Endothelial cell of umbilical vein (primary cell): ENCODE measurements at regions not wholly inside any gene's neighbourhood (a gene's known extent, or its start where the extent isn't known, plus 50 kb on each side); places are given as distances from the start of the nearest gene placed in this dataset.

Source experiments
- BruUV-seq: library from RNA; stranded (reverse); fragments of 400-500 nt; replicated peaks from 2 replicates; lab custom pipeline; 2021; lab: Mats Ljungman, UMichigan
- CTCF ChIA-PET: fragments of 300-600, 350-600 bp; sonication (Branson Sonifier 250); formaldehyde crosslinking; loops from one replicate; lab custom pipeline; 2021; ENCODE audit warnings: antibody characterized with exemption, inconsistent platforms; lab: Charles Lee
- POLR2A ChIA-PET: fragments of 300-600, 350-600 bp; sonication (Branson Sonifier 250); formaldehyde crosslinking; loops from one replicate; lab custom pipeline; 2021; ENCODE audit warnings: antibody characterized with exemption, inconsistent platforms; lab: Charles Lee
- DNase-seq: peaks from one replicate; pipeline ENCODE4 v3.0.0-alpha.2; 2011; ENCODE audit warnings: low read depth, low spot score
- FAIRE-seq: peaks from 2 replicates; lab custom pipeline; 2011; peaks lifted over from hg19 to GRCh38; lab: Jason Lieb, UNC
- H2AFZ ChIP-seq: 2 replicates; pipeline ENCODE4 v1.6.0; 2012; ENCODE audit warnings: low read depth, low read length, control low read depth, inconsistent platforms
- H3K27ac ChIP-seq: 2 replicates; pipeline ENCODE4 v1.5.1; 2011; ENCODE audit warnings: low read depth, mild to moderate bottlenecking, control low read depth, low read length, moderate library complexity; ENCODE audit not compliant: insufficient read depth
- H3K27me3 ChIP-seq, 2 experiments: 2 replicates each; pipeline versions ENCODE4 v1.6.0 to v1.6.1; 2011; ENCODE audit warnings: low read length in 2 of 2, mixed read lengths in 1 of 2; ENCODE audit not compliant: control insufficient read depth in 2 of 2, insufficient read depth in 2 of 2
- H3K36me3 ChIP-seq, 2 experiments: 2 replicates in 1 of 2; 3 replicates in 1 of 2; pipeline ENCODE4 v1.5.1; 2011; ENCODE audit warnings: low read length in 2 of 2, mild to moderate bottlenecking in 1 of 2, moderate library complexity in 1 of 2; ENCODE audit not compliant: control insufficient read depth in 2 of 2, insufficient read depth in 2 of 2; ENCODE audit errors: extremely low read depth in 1 of 2
- H3K4me1 ChIP-seq: 3 replicates; pipeline ENCODE4 v1.5.1; 2011; ENCODE audit warnings: mild to moderate bottlenecking, low read length; ENCODE audit not compliant: control insufficient read depth, insufficient read depth; ENCODE audit errors: extremely low read depth
- H3K4me2 ChIP-seq: 2 replicates; pipeline ENCODE4 v1.6.1; 2011; ENCODE audit warnings: low read length, control low read depth, mixed read lengths; ENCODE audit not compliant: insufficient read depth
- H3K4me3 ChIP-seq, 3 experiments: fragments of 200-600 bp in 1 of 3; sonication (generic), shearing (Covaris generic) in 1 of 3; replicated peaks in 1 of 3; 2 replicates each; pipeline ENCODE4 v1.5.1; 2011 to 2016; ENCODE audit warnings: control low read depth in 3 of 3, low read length in 3 of 3, mild to moderate bottlenecking in 2 of 3, inconsistent platforms in 1 of 3, low read depth in 1 of 3, moderate library complexity in 1 of 3; ENCODE audit not compliant: insufficient read depth in 1 of 3
- H3K79me2 ChIP-seq: 2 replicates; pipeline ENCODE4 v1.6.0; 2012; ENCODE audit warnings: low read length, inconsistent platforms; ENCODE audit not compliant: control insufficient read depth, insufficient read depth
- H3K9ac ChIP-seq: replicated peaks from 2 replicates; pipeline ENCODE3; 2011; ENCODE audit warnings: low read length, control low read depth; ENCODE audit not compliant: insufficient read depth; ENCODE audit errors: extremely low read depth
- H3K9me1 ChIP-seq: replicated peaks from 3 replicates; pipeline ENCODE4 v1.6.0; 2011; ENCODE audit warnings: mild to moderate bottlenecking, low read length; ENCODE audit not compliant: control insufficient read depth, insufficient read depth; ENCODE audit errors: extremely low read depth
- H3K9me3 ChIP-seq: replicated peaks from 2 replicates; pipeline ENCODE4 v1.5.1; 2012; ENCODE audit warnings: low read length, inconsistent platforms; ENCODE audit not compliant: control insufficient read depth, insufficient read depth
- H4K20me1 ChIP-seq: replicated peaks from 2 replicates; pipeline ENCODE3; 2011; ENCODE audit warnings: mild to moderate bottlenecking, low read length; ENCODE audit not compliant: control insufficient read depth, insufficient read depth; ENCODE audit errors: extremely low read depth
- CTCF ChIP-seq, 2 donors: IDR thresholded peaks; 1 replicate in 1 of 2; 2 replicates in 1 of 2; pipeline ENCODE4 v1.5.1; 2011; ENCODE audit warnings: low read length in 2 of 2, mild to moderate bottlenecking in 2 of 2, moderate library complexity in 2 of 2, control low read depth in 1 of 2, inconsistent platforms in 1 of 2, low read depth in 1 of 2; ENCODE audit not compliant: insufficient read depth in 1 of 2; ENCODE audit errors: extremely low read depth in 1 of 2
- EZH2 ChIP-seq: IDR thresholded peaks from 2 replicates; pipeline ENCODE4 v1.6.1; 2012; ENCODE audit warnings: borderline replicate concordance, low read depth, mild to moderate bottlenecking, moderate library complexity, low read length, inconsistent platforms; ENCODE audit not compliant: severe bottlenecking
- FOS ChIP-seq: IDR thresholded peaks from 2 replicates; pipeline ENCODE4 v1.6.1; 2011; ENCODE audit warnings: mild to moderate bottlenecking, low read length, moderate library complexity, borderline replicate concordance; ENCODE audit not compliant: insufficient read depth
- GATA2 ChIP-seq: IDR thresholded peaks from 2 replicates; pipeline ENCODE4 v1.7.0; 2011; ENCODE audit warnings: low read depth, mild to moderate bottlenecking, moderate library complexity, mixed read lengths, low read length; ENCODE audit not compliant: insufficient read length, insufficient read depth
- JUN ChIP-seq: IDR thresholded peaks from 2 replicates; pipeline ENCODE4 v1.6.1; 2011; ENCODE audit warnings: borderline replicate concordance, low read depth; ENCODE audit not compliant: insufficient read length, insufficient read depth
- MAX ChIP-seq: IDR thresholded peaks from 2 replicates; pipeline ENCODE4 v1.6.1; 2011; ENCODE audit not compliant: insufficient read depth, insufficient read length
- MYC ChIP-seq: IDR thresholded peaks from one replicate; pipeline ENCODE4 v1.6.1; 2011; ENCODE audit warnings: mild to moderate bottlenecking, low read depth, low read length
- POLR2A ChIP-seq: IDR thresholded peaks from 2 replicates; pipeline ENCODE4 v1.6.1; 2012; ENCODE audit warnings: low read depth, mild to moderate bottlenecking, control low read depth, low read length
- POLR2AphosphoS5 ChIP-seq: IDR thresholded peaks from 2 replicates; pipeline ENCODE4 v1.6.1; 2012; ENCODE audit warnings: low read depth, mild to moderate bottlenecking, control low read depth, low read length, moderate library complexity; ENCODE audit not compliant: insufficient read depth
- dilution Hi-C: fragments of 300-500 bp; cut with MboI; formaldehyde crosslinking; loops from one replicate; pipeline ENCODE4 v1.15.0; 2019; ENCODE audit warnings: low sequenced_read_pairs; ENCODE audit not compliant: extremely low pct_ligation_motif_present
- intact Hi-C: fragments of 100-400 bp; cut with micrococcal nuclease; formaldehyde crosslinking; loops from one replicate; pipeline ENCODE4 v1.10.0; 2022

- ChIA-PET CTCF (no interaction called here), POLR2A (no interaction called here)
- no peaks in the 10 kb centered on the region for H3K9me1 ChIP-seq
- DNase-seq = no peak
- H3K4me1 ChIP-seq = no peaks in the 10 kb centered on the region
- no peak overlapping the region for H3K9ac ChIP-seq
- no peaks in the 10 kb centered on the region for H3K27me3 ChIP-seq
- H3K27ac ChIP-seq = no peak overlapping the region
- H3K36me3 ChIP-seq = no peaks in the 10 kb centered on the region
- no peak overlapping the region for H3K4me3 ChIP-seq
- BruUV-seq = no TSS peak
- H3K79me2 ChIP-seq = no peaks in the 10 kb centered on the region
- intact Hi-C loops = no loop called here
- H3K9me3 ChIP-seq = no peaks in the 10 kb centered on the region
- no peak overlapping the region for H2AFZ ChIP-seq
- no peak overlapping the region for H3K4me2 ChIP-seq
- dilution Hi-C loops = no loop called here
- FAIRE-seq = no peak
- TF ChIP-seq JUN (no peak), MYC (no peak), POLR2AphosphoS5 (no peak), EZH2 (no peak), FOS (no peak), MAX (no peak), GATA2 (no peak), POLR2A (no peak), CTCF (IDR thresholded peaks at IDR 0.05; ENCODE audit: extremely low read depth in 1 of 2, insufficient read depth in 1 of 2, low read depth in 1 of 2, low read length in 2 of 2) (no peak)
- H4K20me1 ChIP-seq = no peaks in the 10 kb centered on the region
Observed at GRCh38 chr2:144675731-144676130, 155.8 kb upstream of the ZEB2 start.
